Central memory CD4-positive, alpha-beta T cell (primary cell): ENCODE measurements at regions not wholly inside any gene's neighbourhood (a gene's known extent, or its start where the extent isn't known, plus 50 kb on each side); places are given as distances from the start of the nearest gene placed in this dataset.
"Not testable (repeated sequence)": the region's sequence is repeated elsewhere in the genome, so short reads cannot be mapped to it uniquely, and the experiment has no call there.

Experiments
- DNase-seq: peaks from one replicate; pipeline ENCODE4 v3.0.0; 2022

- DNase-seq: no peak
Measured at GRCh38 chr10:83682414-83682813, 456.9 kb upstream of the GHITM start.

DNA sequence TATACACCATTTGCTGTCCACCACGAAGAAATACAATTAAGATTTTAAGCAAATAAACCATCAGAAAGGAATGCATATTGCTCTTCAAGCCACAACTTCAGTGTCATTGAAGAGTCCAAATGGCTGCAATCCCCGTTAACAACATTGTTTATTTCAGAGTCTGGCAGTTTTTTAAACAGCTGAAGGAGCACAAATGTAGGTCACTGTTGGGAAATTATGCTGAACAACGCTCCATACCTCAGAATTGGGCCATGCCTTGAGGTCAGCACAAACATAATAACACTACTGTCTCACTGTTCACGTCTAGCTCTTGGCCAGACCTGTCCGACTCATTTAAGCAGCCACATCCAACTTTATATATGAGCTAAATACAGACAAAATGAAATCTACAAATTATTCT lies 453.9 kb upstream of the GHITM start:
- DNase-seq: no peak

DNA sequence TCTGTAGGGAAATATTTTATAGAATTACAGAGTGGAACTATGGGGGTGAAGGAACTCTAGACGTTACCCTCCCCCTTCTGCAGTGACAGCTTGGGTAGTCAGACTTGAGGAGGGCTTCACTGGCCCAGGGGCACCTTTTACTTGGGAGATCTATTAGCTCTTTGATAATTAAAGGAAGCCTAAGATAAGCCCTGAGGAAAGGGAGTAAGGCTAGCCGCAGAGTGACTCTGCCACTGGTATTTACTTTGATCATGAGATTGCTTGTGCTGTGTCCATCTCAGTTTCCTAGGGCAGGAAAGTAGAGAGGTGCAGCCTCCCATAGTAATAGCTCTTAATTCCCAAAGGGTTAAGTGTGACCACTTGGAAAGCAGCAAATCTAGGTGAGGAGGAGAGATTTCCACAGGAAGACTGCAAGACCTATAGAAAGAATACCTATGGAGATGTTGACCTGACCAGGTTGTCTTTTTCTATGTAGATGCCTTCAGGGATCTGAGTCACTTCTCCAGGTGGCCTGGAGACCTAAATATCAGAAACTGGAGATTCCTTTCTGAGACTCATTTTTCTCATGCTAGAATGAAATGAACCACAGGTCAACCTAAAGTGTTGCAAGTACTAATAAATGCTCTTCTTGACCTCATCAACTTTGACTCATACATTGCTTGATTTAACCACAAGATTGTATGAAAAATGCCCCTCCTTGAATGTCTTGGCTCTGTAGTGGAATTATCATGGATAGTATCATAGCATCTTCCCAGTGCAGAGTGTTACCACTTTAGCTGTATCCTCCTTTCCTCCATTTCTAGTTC lies 447.3 kb upstream of the GHITM start:
- no peak for DNase-seq

- DNase-seq: no peak
Measured at GRCh38 chr10:83698899-83699298, 440.4 kb upstream of the GHITM start.

GRCh38 chr10:83701799-83702198 lies 437.5 kb upstream of the GHITM start:
- no peak for DNase-seq

DNA sequence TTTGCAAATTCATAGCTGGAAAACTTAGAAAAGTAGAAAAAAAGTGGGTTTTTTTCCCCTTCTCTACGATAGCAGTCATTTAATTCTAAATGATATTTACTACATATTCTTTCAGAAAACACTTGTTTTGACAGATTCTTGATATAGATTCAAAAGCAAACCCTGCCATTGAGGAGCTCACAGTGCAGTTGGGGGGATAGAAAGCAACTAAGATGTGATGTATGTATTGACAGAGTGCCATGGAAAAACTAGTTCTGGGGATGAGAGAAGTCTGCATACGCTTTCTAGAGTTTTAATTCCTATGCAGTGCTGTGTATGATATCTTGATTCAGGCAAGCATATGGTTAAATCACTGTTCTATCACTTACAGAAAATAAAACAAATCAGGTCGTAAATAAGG lies 436.6 kb upstream of the GHITM start:
- no peak for DNase-seq

DNA sequence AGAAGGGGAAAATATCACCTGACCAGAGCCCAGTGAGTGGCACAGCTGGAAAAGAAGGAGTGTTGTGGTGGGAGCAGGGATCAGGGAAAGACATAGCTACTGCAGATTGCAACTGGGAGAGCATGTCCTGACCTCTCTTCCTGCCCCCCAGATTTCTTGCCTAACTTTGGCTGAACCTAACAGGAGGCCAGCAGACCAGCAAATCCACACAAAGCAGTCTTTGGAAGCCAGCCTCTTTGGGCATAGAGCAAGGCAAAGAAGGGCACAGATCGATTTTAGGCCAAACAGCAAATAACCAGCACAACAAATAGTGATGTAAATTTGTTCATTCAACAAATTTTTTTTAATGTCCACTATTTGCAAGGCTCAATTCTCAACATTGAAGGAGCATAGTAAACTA lies 433.2 kb upstream of the GHITM start:
- no peak for DNase-seq

- DNase-seq: no peak
Measured at GRCh38 chr10:83706952-83707582, 432.2 kb upstream of the GHITM start.

DNA sequence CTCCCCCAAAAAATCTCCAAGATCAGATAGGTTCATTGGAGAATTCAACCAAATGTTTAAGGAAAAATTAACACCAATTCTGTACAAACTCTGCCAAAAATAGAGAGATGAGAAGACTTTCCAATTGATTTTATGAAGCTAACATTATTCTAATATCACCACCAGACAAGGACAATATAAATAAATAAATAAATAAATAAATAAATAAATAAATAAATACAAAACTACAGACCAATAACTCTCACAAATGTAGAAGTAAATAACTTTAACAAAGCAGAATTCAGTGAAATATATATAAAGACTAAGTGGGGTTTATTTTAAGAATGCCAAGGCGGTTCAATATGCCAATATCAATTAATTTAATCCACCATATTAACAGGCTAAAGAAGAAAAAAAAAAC lies 425.9 kb upstream of the GHITM start:
- no peak for DNase-seq

GRCh38 chr10:83723080-83723479 lies 416.2 kb upstream of the GHITM start:
- DNase-seq: no peak

GRCh38 chr10:83724471-83725241 lies 414.7 kb upstream of the GHITM start:
- DNase-seq: no peak

- DNase-seq: no peak
Measured at GRCh38 chr10:83725567-83725966, 413.7 kb upstream of the GHITM start.

DNA sequence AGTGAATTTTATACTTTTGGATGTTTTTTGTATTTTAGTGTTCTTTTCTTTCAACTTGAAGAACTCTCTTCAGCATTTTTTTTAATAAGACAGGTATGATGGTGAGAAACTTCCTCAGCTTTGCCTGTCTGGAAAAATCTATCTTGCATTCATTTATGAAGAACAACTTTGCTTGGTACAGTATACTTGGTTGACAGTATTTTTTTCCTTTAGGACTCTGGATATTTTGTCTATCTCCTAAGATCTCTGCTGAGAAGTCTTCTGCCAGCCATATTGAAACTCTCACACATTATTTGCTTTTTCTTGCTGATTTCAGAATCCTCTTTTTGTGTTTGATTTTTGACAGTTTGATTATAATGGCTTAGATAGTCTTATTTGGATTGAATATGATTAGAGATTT lies 405.0 kb upstream of the GHITM start:
- no peak for DNase-seq

DNA sequence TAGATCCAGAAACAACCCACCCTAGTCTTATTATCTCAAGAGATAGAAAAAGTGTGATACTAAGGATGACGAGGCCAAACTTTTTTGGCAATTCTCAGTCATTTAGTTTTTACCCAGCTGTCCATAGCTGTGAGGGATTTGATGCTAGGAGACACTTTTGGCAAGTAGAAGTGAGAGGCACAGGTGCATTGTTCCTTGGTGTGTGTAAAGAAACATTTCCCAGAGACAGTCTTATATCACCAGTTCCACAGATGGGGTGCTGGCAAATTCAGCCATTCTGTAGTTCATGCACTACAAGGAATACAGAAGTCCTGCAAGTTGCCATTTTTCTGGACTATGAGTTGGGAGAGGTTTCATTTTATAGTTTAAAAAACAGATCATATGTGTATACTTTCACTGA lies 403.3 kb upstream of the GHITM start:
- DNase-seq: no peak

DNA sequence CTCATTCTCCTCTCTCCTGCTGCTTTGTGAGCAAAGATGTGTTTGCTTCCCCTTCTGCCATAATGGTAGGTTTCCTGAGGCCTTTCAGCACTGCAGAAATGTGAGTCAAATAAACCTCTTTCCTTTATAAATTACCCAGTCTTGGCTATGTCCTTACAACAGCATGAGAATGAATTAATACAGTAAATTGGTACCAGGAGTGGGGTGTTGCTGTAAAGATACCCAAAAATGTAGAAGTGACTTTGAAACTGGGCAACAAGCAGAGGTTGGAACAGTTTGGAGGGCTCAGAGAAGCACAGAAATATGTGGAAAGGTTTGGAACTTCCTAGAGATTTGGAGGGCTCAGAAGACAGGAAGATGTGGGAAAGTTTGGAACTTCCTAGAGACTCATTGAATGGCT lies 388.7 kb upstream of the GHITM start:
- DNase-seq: no peak

- DNase-seq: no peak
Measured at GRCh38 chr10:83753490-83753889, 385.8 kb upstream of the GHITM start.

DNA sequence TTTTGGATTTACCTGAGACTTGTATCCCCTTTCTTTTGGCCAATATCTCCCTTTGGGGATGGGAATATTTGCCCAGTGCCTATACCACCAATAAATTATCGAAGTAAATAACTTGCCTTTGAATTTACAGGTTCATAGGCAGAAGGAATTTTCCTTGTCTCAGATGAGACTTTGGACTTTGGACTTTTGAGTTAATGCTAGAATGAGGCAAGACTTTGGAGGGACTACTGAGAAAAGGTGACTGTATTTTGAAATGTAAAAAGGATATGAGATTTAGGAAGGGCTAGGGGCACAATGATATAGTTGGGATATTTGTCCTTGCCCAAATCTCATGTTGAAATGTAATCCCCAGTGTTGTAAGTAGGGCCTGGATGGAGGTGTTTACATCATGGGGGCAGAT lies 384.5 kb upstream of the GHITM start:
- no peak for DNase-seq

DNA sequence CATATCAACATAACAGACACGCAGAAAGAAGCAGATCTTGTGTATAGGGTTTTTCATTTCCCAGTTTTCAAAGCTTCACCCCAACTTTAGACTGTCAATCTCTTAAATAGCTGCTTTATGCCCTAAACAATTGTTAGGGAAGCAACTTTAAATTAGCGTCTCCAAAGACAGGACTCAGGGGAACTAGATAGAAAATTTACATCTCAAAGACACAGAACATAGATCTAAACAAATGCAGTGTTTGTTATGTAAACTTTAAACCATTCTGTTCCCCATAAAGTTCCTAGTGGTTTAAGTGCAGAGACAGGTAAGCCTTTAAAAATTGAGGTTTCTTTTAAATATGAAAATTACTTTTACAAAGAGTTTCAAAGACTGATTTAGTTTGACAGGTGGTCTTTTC lies 379.2 kb upstream of the GHITM start:
- DNase-seq: no peak

GRCh38 chr10:83764666-83765065 lies 374.6 kb upstream of the GHITM start:
- no peak for DNase-seq

- no peak for DNase-seq
Measured at GRCh38 chr10:83765731-83766130, 373.6 kb upstream of the GHITM start.

- DNase-seq: no peak
Measured at GRCh38 chr10:83769281-83769820, 370.0 kb upstream of the GHITM start.

GRCh38 chr10:83786701-83787100 lies 352.6 kb upstream of the GHITM start:
- not testable (repeated sequence) for DNase-seq

DNA sequence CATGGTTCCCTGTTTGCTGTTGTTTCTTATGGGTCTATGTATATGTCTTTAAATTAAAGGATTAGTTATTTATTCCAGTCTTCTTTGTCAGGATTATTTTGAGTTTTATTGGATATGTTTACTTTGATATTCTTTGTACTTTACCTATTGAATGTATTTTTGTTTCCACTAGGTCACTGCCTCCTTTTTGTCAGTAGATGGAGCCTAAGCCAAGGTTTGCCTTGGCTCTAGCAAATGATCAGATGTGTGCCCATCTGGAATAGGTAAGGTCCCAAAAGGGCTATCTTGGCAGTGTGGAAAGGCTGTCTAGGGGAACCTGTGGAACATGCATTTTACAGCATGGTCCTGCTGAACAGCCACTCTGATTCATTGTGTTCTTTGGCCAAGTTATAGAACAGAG lies 337.3 kb upstream of the GHITM start:
- no peak for DNase-seq

- DNase-seq: no peak
Measured at GRCh38 chr10:83806717-83807116, 332.6 kb upstream of the GHITM start.
